OCI-LY1 (cell line): ENCODE measurements at regions not wholly inside any gene's neighbourhood (a gene's known extent, or its start where the extent isn't known, plus 50 kb on each side); places are given as distances from the start of the nearest gene placed in this dataset.
"Not testable (repeated sequence)": the region's sequence is repeated elsewhere in the genome, so short reads cannot be mapped to it uniquely, and the experiment has no call there.

ENCODE experiments used
- H2AFZ ChIP-seq: fragments of 200-600 bp; sonication (generic), shearing (Covaris generic); 2 replicates; pipeline ENCODE4 v1.6.0; 2014; ENCODE audit warnings: antibody characterized with exemption, mild to moderate bottlenecking, low read length
- H3F3A ChIP-seq: fragments of 200-600 bp; sonication (generic), shearing (Covaris generic); 2 replicates; pipeline ENCODE4 v1.6.0; 2014; ENCODE audit warnings: mild to moderate bottlenecking, antibody characterized with exemption, low read length, moderate library complexity; ENCODE audit not compliant: insufficient read depth
- H3K27ac ChIP-seq: fragments of 200-600 bp; sonication (generic); 2 replicates; pipeline ENCODE4 v1.5.1; 2014; ENCODE audit warnings: low read length, mixed run types, mild to moderate bottlenecking, low read depth; ENCODE audit not compliant: poor library complexity, severe bottlenecking
- H3K27me3 ChIP-seq: fragments of 200-600 bp; sonication (generic); 2 replicates; pipeline ENCODE4 v1.6.0; 2014; ENCODE audit warnings: antibody characterized with exemption, mild to moderate bottlenecking, low read length, moderate library complexity; ENCODE audit not compliant: insufficient read depth
- H3K36me3 ChIP-seq: fragments of 200-600 bp; sonication (generic); 2 replicates; pipeline ENCODE4 v1.6.1; 2014; ENCODE audit warnings: mild to moderate bottlenecking, antibody characterized with exemption, low read length, moderate library complexity, mixed read lengths; ENCODE audit not compliant: insufficient read depth
- H3K4me1 ChIP-seq: fragments of 200-600 bp; sonication (generic); 2 replicates; pipeline ENCODE4 v1.5.1; 2014; ENCODE audit warnings: mild to moderate bottlenecking, low read length, moderate library complexity; ENCODE audit not compliant: insufficient read depth, severe bottlenecking
- H3K4me2 ChIP-seq: fragments of 200-600 bp; sonication (generic), shearing (Covaris generic); 2 replicates; pipeline ENCODE4 v1.6.1; 2014; ENCODE audit warnings: low read length
- H3K4me3 ChIP-seq: fragments of 200-600 bp; sonication (generic); 2 replicates; pipeline ENCODE4 v1.5.1; 2014; ENCODE audit warnings: low read length, low read depth, mild to moderate bottlenecking, mixed read lengths; ENCODE audit not compliant: poor library complexity, severe bottlenecking
- H3K79me2 ChIP-seq: fragments of 200-600 bp; shearing (Covaris generic); 2 replicates; pipeline ENCODE4 v1.6.1; 2016; ENCODE audit warnings: mixed run types, low read length, mixed read lengths; ENCODE audit not compliant: insufficient read depth
- H3K9ac ChIP-seq: fragments of 200-600 bp; sonication (generic), shearing (Covaris generic); 2 replicates; pipeline ENCODE4 v1.6.1; 2014; ENCODE audit warnings: mild to moderate bottlenecking, low read length, mixed read lengths
- H3K9me2 ChIP-seq: fragments of 200-600 bp; sonication (generic), shearing (Covaris generic); 2 replicates; pipeline ENCODE4 v1.6.1; 2014; ENCODE audit warnings: low read depth, mild to moderate bottlenecking, low read length, mixed read lengths
- H3K9me3 ChIP-seq: fragments of 200-600 bp; shearing (Covaris generic); 2 replicates; pipeline ENCODE4 v1.6.1; 2014; ENCODE audit warnings: low read length, mixed read lengths
- H4K20me1 ChIP-seq: fragments of 200-600 bp; sonication (generic), shearing (Covaris generic); 2 replicates; pipeline ENCODE4 v1.6.0; 2016; ENCODE audit warnings: mild to moderate bottlenecking, low read length; ENCODE audit not compliant: insufficient read depth
- EZH2 ChIP-seq: fragments of 200-600 bp; sonication (generic), shearing (Covaris generic); IDR thresholded peaks from 2 replicates; pipeline ENCODE4 v1.8.0; 2017; ENCODE audit warnings: borderline replicate concordance, mixed run types, mild to moderate bottlenecking, antibody characterized with exemption, low read length, moderate library complexity, mixed read lengths
- TF ChIP-seq, protein P1 (sequence below): fragments of 200-600 bp; sonication (generic), shearing (Covaris generic); IDR thresholded peaks from 2 replicates; pipeline ENCODE4 v1.5.1; 2017; ENCODE audit warnings: mild to moderate bottlenecking, antibody characterized with exemption, low read length, moderate library complexity, mixed read lengths

DNA sequence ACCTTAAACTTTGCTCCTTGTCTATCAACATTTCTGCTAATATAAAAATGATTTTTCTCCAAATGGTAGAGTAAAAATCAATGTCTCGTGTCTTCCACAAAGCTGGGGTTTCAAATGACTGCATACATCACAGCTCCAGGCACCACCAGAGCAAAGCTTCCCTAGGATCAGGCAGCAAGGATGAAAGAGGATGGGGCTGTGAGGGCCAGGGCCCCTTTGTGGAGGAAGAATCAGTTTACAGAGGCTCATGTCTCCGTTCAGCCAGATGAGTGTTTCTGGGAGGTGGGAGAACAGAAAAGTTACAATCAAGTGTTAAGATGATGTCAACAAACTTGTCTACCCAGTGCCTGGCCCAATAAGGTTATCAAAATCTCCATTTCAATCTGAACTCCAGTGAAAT lies 105.5 kb downstream of the BDH1 start:
- no peaks in the 10 kb centered on the region for H3K4me1 ChIP-seq
- H4K20me1 ChIP-seq, result no peaks in the 10 kb centered on the region
- H3K9me3 ChIP-seq, result no peaks in the 10 kb centered on the region
- no peaks in the 10 kb centered on the region for H3K79me2 ChIP-seq
- no peaks in the 10 kb centered on the region for H3F3A ChIP-seq
- H2AFZ ChIP-seq, result no peak overlapping the region
- no peaks in the 10 kb centered on the region for H3K9me2 ChIP-seq
- 0 out of 2 replicates have a peak, but pooled peaks cover 6% of the 10 kb centered on the region for H3K27me3 ChIP-seq
- no peaks in the 10 kb centered on the region for H3K36me3 ChIP-seq
- TF ChIP-seq EZH2, result no peak
- TF ChIP-seq, protein P1, sequence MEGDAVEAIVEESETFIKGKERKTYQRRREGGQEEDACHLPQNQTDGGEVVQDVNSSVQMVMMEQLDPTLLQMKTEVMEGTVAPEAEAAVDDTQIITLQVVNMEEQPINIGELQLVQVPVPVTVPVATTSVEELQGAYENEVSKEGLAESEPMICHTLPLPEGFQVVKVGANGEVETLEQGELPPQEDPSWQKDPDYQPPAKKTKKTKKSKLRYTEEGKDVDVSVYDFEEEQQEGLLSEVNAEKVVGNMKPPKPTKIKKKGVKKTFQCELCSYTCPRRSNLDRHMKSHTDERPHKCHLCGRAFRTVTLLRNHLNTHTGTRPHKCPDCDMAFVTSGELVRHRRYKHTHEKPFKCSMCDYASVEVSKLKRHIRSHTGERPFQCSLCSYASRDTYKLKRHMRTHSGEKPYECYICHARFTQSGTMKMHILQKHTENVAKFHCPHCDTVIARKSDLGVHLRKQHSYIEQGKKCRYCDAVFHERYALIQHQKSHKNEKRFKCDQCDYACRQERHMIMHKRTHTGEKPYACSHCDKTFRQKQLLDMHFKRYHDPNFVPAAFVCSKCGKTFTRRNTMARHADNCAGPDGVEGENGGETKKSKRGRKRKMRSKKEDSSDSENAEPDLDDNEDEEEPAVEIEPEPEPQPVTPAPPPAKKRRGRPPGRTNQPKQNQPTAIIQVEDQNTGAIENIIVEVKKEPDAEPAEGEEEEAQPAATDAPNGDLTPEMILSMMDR, result no peak
- H3K4me2 ChIP-seq, result no peak overlapping the region
- no peak overlapping the region for H3K4me3 ChIP-seq
- no peak overlapping the region for H3K9ac ChIP-seq
- H3K27ac ChIP-seq, result no peak overlapping the region

DNA sequence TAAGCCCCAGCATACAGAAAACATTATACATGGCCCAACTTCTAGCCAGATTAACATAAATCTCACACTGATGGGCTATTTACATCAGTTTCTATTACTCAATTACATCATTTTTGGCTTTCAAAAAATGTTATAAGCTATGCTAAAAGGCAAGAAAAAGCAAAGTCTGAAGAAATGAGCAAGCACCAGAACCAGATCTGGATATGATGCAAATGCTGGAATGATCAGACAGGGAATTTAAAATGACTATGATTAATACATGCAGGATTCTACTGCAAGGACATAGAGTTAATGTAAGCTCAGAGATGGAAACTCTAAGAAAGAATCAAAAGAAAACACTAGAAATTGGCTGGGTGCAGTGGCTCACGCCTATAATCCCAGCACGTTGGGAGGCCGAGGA lies 106.6 kb downstream of the BDH1 start:
- not testable (repeated sequence) for H3K79me2 ChIP-seq, H3K9me3 ChIP-seq, H3K27ac ChIP-seq, H2AFZ ChIP-seq, H3K9me2 ChIP-seq, H3K4me2 ChIP-seq, H3K36me3 ChIP-seq, H3F3A ChIP-seq, H3K4me1 ChIP-seq, H3K4me3 ChIP-seq, H3K9ac ChIP-seq, H4K20me1 ChIP-seq
- H3K27me3 ChIP-seq, result peaks cover 11% of the 10 kb centered on the region

DNA sequence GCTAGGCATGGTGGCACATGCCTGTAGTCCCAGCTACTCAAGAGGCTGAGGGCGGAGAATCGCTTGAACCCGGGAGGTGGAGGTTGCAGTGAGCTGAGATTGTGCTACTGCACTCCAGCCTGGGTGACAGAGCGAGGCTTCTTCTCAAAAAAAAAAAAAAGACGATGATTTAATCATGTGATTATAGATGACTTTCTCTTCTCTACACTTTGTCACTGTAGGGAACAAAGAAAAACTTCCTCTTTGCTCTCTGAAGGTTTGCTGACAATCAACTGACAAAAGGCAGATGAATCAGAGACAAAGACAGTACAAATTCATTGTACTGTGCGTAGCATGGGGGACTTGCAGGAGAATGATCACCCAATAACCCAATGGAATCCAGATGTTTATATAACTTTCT lies 108.0 kb downstream of the BDH1 start:
- not testable (repeated sequence) for H3K9me3 ChIP-seq, H3K9ac ChIP-seq, H3K9me2 ChIP-seq, H3K27ac ChIP-seq, H3F3A ChIP-seq, H2AFZ ChIP-seq, H4K20me1 ChIP-seq, H3K79me2 ChIP-seq, H3K36me3 ChIP-seq, H3K4me2 ChIP-seq, H3K4me3 ChIP-seq, H3K4me1 ChIP-seq
- H3K27me3 ChIP-seq, result peaks cover 16% of the 10 kb centered on the region

DNA sequence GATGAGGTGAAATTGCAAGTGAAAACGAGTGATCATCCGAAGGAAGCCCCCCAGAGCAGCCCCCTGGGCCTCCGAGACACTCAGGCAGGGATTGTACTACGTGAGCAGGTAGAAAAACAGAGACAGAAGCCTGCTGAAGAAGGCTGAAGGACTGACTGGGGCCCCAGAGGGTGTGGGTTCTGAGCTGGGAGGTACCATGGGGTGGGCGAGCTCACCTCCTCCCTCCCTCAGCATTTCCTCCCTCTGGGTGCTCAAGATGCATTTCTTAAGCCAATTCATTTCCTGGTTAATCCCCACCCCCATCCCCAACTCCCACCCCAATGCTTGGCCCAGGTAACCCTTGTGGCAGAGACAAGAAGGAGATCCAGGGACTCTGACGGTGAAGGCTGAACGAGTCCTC lies 108.7 kb downstream of the BDH1 start:
- H3K9ac ChIP-seq, result no peak overlapping the region
- H3K27me3 ChIP-seq, result peaks cover 24% of the 10 kb centered on the region
- H3K9me3 ChIP-seq, result no peaks in the 10 kb centered on the region
- no peaks in the 10 kb centered on the region for H3K36me3 ChIP-seq
- no peaks in the 10 kb centered on the region for H3K9me2 ChIP-seq
- TF ChIP-seq, protein P1, result no peak
- TF ChIP-seq EZH2, result no peak
- no peak overlapping the region for H3K27ac ChIP-seq
- no peaks in the 10 kb centered on the region for H3K4me1 ChIP-seq
- no peak overlapping the region for H3K4me3 ChIP-seq
- H2AFZ ChIP-seq, result no peak overlapping the region
- no peaks in the 10 kb centered on the region for H3K79me2 ChIP-seq
- H3F3A ChIP-seq, result no peaks in the 10 kb centered on the region
- H4K20me1 ChIP-seq, result no peaks in the 10 kb centered on the region
- peak overlapping the region; percentile 0; the same call in 1 of the 2 replicates for H3K4me2 ChIP-seq
